GM23338 (cell line): ENCODE measurements at regions not wholly inside any gene's neighbourhood (a gene's known extent, or its start where the extent isn't known, plus 50 kb on each side); places are given as distances from the start of the nearest gene placed in this dataset.

Source experiments
- ATAC-seq: fragments of 200-7000 bp; cut with Tn5 transposase; 3 replicates; pipeline ENCODE4 v1.9.1; 2020
- DNase-seq: peaks from one replicate; pipeline ENCODE4 v3.0.0-alpha.2; 2015; ENCODE audit warnings: low spot score
- H2AFZ ChIP-seq: fragments of 200-600 bp; sonication (generic); 2 replicates; pipeline ENCODE4 v1.8.0; 2016; ENCODE audit warnings: antibody characterized with exemption, mild to moderate bottlenecking, moderate library complexity
- H3F3A ChIP-seq: fragments of 200-600 bp; sonication (generic); replicated peaks from 2 replicates; pipeline ENCODE4 v1.8.0; 2017; ENCODE audit warnings: antibody characterized with exemption, mixed run types, low read depth
- H3K27ac ChIP-seq: fragments of 200-600 bp; sonication (generic); 2 replicates; pipeline ENCODE4 v1.6.1; 2016; ENCODE audit warnings: low read depth
- H3K27me3 ChIP-seq: fragments of 200-600 bp; sonication (generic); 2 replicates; pipeline ENCODE4 v1.8.0; 2016; ENCODE audit warnings: mild to moderate bottlenecking, mixed run types, moderate library complexity; ENCODE audit not compliant: insufficient read depth
- H3K36me3 ChIP-seq: fragments of 200-600 bp; sonication (generic); 2 replicates; pipeline ENCODE4 v1.8.0; 2016; ENCODE audit warnings: mild to moderate bottlenecking; ENCODE audit not compliant: insufficient read depth
- H3K4me1 ChIP-seq: fragments of 200-600 bp; sonication (generic); 2 replicates; pipeline ENCODE4 v1.8.0; 2016; ENCODE audit warnings: mild to moderate bottlenecking, moderate library complexity; ENCODE audit not compliant: insufficient read depth
- H3K4me2 ChIP-seq: fragments of 200-600 bp; sonication (generic); 2 replicates; pipeline ENCODE4 v1.7.1; 2017; ENCODE audit warnings: mixed run types
- H3K4me3 ChIP-seq: fragments of 200-600 bp; sonication (generic); 2 replicates; pipeline ENCODE4 v1.6.1; 2016; ENCODE audit warnings: mixed run types
- H3K79me2 ChIP-seq: fragments of 200-600 bp; sonication (generic); replicated peaks from 2 replicates; pipeline ENCODE4 v1.8.0; 2017; ENCODE audit warnings: mild to moderate bottlenecking; ENCODE audit not compliant: insufficient read depth
- H3K9me2 ChIP-seq: fragments of 200-600 bp; sonication (generic); 2 replicates; pipeline ENCODE4 v1.8.0; 2017; ENCODE audit not compliant: insufficient read depth
- H4K20me1 ChIP-seq: fragments of 200-600 bp; sonication (generic); replicated peaks from 2 replicates; pipeline ENCODE4 v1.8.0; 2017; ENCODE audit warnings: mild to moderate bottlenecking; ENCODE audit not compliant: insufficient read depth
- H3K27ac Mint-ChIP-seq: 2 replicates; pipeline ENCODE4 v1.8.0; 2020; ENCODE audit warnings: inconsistent platforms, mild to moderate bottlenecking, moderate library complexity, mixed read lengths
- H3K27me3 Mint-ChIP-seq: 3 replicates; pipeline ENCODE4 v1.8.0; 2022; ENCODE audit warnings: low read depth, mild to moderate bottlenecking, moderate library complexity, mixed read lengths, inconsistent platforms; ENCODE audit not compliant: insufficient read depth, poor library complexity
- H3K36me3 Mint-ChIP-seq: 3 replicates; pipeline ENCODE4 v1.8.0; 2021; ENCODE audit warnings: low read depth, mild to moderate bottlenecking, inconsistent platforms, moderate library complexity, mixed read lengths
- H3K4me1 Mint-ChIP-seq: 3 replicates; pipeline ENCODE4 v1.8.0; 2020; ENCODE audit warnings: mild to moderate bottlenecking, inconsistent platforms, mixed read lengths
- H3K4me3 Mint-ChIP-seq: 3 replicates; pipeline ENCODE4 v1.8.0; 2021; ENCODE audit warnings: moderate library complexity, mild to moderate bottlenecking, inconsistent platforms, mixed read lengths
- H3K9me3 Mint-ChIP-seq: 3 replicates; pipeline ENCODE4 v1.8.0; 2020; ENCODE audit warnings: moderate library complexity, mild to moderate bottlenecking, inconsistent platforms, mixed read lengths
- CTCF ChIP-seq, 2 experiments: fragments of 200-600 bp in 1 of 2; sonication (generic) in 1 of 2; conservative IDR thresholded peaks; 2 replicates each; pipeline versions ENCODE4 v1.5.1 to v1.6.1; 2016 to 2017; ENCODE audit warnings: antibody characterized with exemption in 2 of 2, low read depth in 2 of 2, mild to moderate bottlenecking in 2 of 2, moderate library complexity in 1 of 2
- EZH2phosphoT487 ChIP-seq: fragments of 200-600 bp; sonication (generic); IDR thresholded peaks from one replicate; pipeline ENCODE4 v1.8.1; 2018; ENCODE audit warnings: antibody characterized with exemption; ENCODE audit not compliant: unreplicated experiment
- POLR2AphosphoS5 ChIP-seq: IDR thresholded peaks from 2 replicates; pipeline ENCODE4 v1.6.1; 2016; ENCODE audit warnings: antibody characterized with exemption, low read depth
- REST ChIP-seq: IDR thresholded peaks from one replicate; pipeline ENCODE4 v1.6.1; 2018; ENCODE audit warnings: antibody characterized with exemption; ENCODE audit not compliant: unreplicated experiment
- ZNF331 ChIP-seq: fragments of 250-450 bp; sonication (Bioruptor Pico); IDR thresholded peaks from 2 replicates; pipeline ENCODE4 v1.5.0; 2020; ENCODE audit warnings: low read depth, mild to moderate bottlenecking, moderate library complexity
- ZNF462 ChIP-seq: fragments of 250-450 bp; sonication (Bioruptor Pico); IDR thresholded peaks from 2 replicates; pipeline ENCODE4 v1.5.0; 2020; ENCODE audit warnings: mild to moderate bottlenecking, moderate library complexity

GRCh38 chr5:105807951-105808350, 1862.8 kb downstream of the EFNA5 start (continued):
- TF ChIP-seq ZNF462 = no peak
- no peak for TF ChIP-seq POLR2AphosphoS5
- no peak for TF ChIP-seq EZH2phosphoT487
- TF ChIP-seq CTCF (conservative IDR thresholded peaks at IDR 0.05; ENCODE audit: low read depth in 2 of 2) = no peak
- TF ChIP-seq ZNF331 (CRISPR knock-in tag) = no peak

GRCh38 chr5:105807290-105807689, 1863.4 kb downstream of the EFNA5 start:
- no peak overlapping the region for H3K4me3 ChIP-seq
- peaks cover 7% of the 10 kb centered on the region for H3K36me3 ChIP-seq
- peaks cover 17% of the 10 kb centered on the region for H3K36me3 Mint-ChIP-seq
- H3K4me2 ChIP-seq = no peak overlapping the region
- H3K9me3 Mint-ChIP-seq = peaks cover 20% of the 10 kb centered on the region
- H3K79me2 ChIP-seq = no peaks in the 10 kb centered on the region
- peaks cover 8% of the 10 kb centered on the region; the same call in 2 of the 3 replicates for H3K4me1 Mint-ChIP-seq
- no peaks in the 10 kb centered on the region for H4K20me1 ChIP-seq
- H3K4me1 ChIP-seq = peaks cover 3% of the 10 kb centered on the region; the same call in 1 of the 2 replicates
- H2AFZ ChIP-seq = no peak overlapping the region
- H3K27ac ChIP-seq = no peak overlapping the region
- H3K27ac Mint-ChIP-seq = no peak overlapping the region
- H3F3A ChIP-seq = no peaks in the 10 kb centered on the region
- no peaks in the 10 kb centered on the region for H3K27me3 Mint-ChIP-seq
- DNase-seq (no peak), ATAC-seq (no peak)
- no peaks in the 10 kb centered on the region for H3K27me3 ChIP-seq
- no peaks in the 10 kb centered on the region for H3K9me2 ChIP-seq
- H3K4me3 Mint-ChIP-seq = no peak overlapping the region
- TF ChIP-seq REST = no peak
